Fibroblast of the conjunctiva (primary cell): ENCODE measurements at regions not wholly inside any gene's neighbourhood (a gene's known extent, or its start where the extent isn't known, plus 50 kb on each side); places are given as distances from the start of the nearest gene placed in this dataset.

ENCODE experiments used
- DNase-seq: peaks from one replicate; pipeline ENCODE4 v3.0.0-alpha.2; 2010; ENCODE audit warnings: low read depth

- DNase-seq = no peak
These were observed 107.3 kb upstream of the STT3B start for GRCh38 chr3:31425401-31425800.

GRCh38 chr3:31427623-31428022, 105.1 kb upstream of the STT3B start:
- no peak for DNase-seq

GRCh38 chr3:31431321-31431720, 101.4 kb upstream of the STT3B start:
- no peak for DNase-seq

GRCh38 chr3:31432897-31433678, 99.6 kb upstream of the STT3B start:
- no peak for DNase-seq

- no peak for DNase-seq
These were observed 99.1 kb upstream of the STT3B start for GRCh38 chr3:31433679-31433992.

GRCh38 chr3:31434819-31435218, 97.9 kb upstream of the STT3B start:
- DNase-seq = no peak

GRCh38 chr3:31436830-31437229, 95.9 kb upstream of the STT3B start:
- DNase-seq = no peak

GRCh38 chr3:31438742-31439141, 94.0 kb upstream of the STT3B start:
- no peak for DNase-seq

- DNase-seq = no peak
These were observed 92.6 kb upstream of the STT3B start for GRCh38 chr3:31439890-31440750.

GRCh38 chr3:31440878-31441277, 91.8 kb upstream of the STT3B start:
- no peak for DNase-seq

GRCh38 chr3:31442755-31443154, 90.0 kb upstream of the STT3B start:
- no peak for DNase-seq

- DNase-seq = no peak
These were observed 88.2 kb upstream of the STT3B start for GRCh38 chr3:31444220-31445142.

GRCh38 chr3:31445701-31446100, 87.0 kb upstream of the STT3B start:
- no peak for DNase-seq

- peak; percentile 2 for DNase-seq
These were observed 84.5 kb upstream of the STT3B start for GRCh38 chr3:31448035-31448881.

GRCh38 chr3:31448882-31449243, 83.9 kb upstream of the STT3B start:
- no peak for DNase-seq

- DNase-seq = no peak
These were observed 83.4 kb upstream of the STT3B start for GRCh38 chr3:31449318-31449717.

- no peak for DNase-seq
These were observed 82.4 kb upstream of the STT3B start for GRCh38 chr3:31450345-31450744.

GRCh38 chr3:31452495-31453106, 80.1 kb upstream of the STT3B start:
- no peak for DNase-seq

GRCh38 chr3:31453430-31453829, 79.3 kb upstream of the STT3B start:
- DNase-seq = no peak

- DNase-seq = no peak
These were observed 77.2 kb upstream of the STT3B start for GRCh38 chr3:31455524-31455923.

- DNase-seq = no peak
These were observed 76.4 kb upstream of the STT3B start for GRCh38 chr3:31456373-31456772.
